ENCODE measurements at regions not wholly inside any gene's neighbourhood (a gene's known extent, or its start where the extent isn't known, plus 50 kb on each side); places are given as distances from the start of the nearest gene placed in this dataset.

DNA sequence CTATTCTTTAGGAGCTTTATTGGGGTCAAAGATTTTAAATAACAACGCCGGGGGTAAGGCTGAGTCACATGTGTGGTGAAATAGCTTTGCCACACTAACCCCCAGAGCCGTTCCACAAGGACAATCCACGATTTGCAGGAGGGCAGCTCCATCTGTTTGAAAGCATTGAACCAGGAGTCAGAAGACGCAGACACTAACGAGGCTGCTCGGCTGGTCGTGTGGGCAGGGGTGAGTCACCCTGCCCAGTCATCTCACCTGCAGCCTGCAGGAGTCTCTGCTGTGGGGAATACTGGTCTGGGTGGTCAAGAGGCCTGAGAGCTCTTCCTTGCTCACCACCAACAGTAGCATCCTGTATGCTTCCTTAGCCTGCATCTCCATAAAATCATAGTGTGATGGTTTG, 149.2 kb upstream of the NCK2 start:
- intact Hi-C loops (cut with DNase I), result no loop called here
- Histone ChIP-seq H3K27me3 (replicated peaks; ENCODE audit: insufficient read depth) (no peaks in the 10 kb centered on the region), H3K4me3 (no peak overlapping the region), H3K27ac (no peak overlapping the region), H3K4me1 (replicated peaks) (no peaks in the 10 kb centered on the region), H3K9me3 (no peaks in the 10 kb centered on the region), H3K36me3 (no peaks in the 10 kb centered on the region)
- WGBS, result 74% methylated on average over 8 of the region's 8 CpGs
- no peak for DNase-seq (ENCODE audit: low spot score)
- TF ChIP-seq POLR2AphosphoS5 (IDR thresholded peaks at IDR 0.05) (no peak), POLR2A (IDR thresholded peaks at IDR 0.05) (no peak)
- TF ChIP-seq, protein P1, sequence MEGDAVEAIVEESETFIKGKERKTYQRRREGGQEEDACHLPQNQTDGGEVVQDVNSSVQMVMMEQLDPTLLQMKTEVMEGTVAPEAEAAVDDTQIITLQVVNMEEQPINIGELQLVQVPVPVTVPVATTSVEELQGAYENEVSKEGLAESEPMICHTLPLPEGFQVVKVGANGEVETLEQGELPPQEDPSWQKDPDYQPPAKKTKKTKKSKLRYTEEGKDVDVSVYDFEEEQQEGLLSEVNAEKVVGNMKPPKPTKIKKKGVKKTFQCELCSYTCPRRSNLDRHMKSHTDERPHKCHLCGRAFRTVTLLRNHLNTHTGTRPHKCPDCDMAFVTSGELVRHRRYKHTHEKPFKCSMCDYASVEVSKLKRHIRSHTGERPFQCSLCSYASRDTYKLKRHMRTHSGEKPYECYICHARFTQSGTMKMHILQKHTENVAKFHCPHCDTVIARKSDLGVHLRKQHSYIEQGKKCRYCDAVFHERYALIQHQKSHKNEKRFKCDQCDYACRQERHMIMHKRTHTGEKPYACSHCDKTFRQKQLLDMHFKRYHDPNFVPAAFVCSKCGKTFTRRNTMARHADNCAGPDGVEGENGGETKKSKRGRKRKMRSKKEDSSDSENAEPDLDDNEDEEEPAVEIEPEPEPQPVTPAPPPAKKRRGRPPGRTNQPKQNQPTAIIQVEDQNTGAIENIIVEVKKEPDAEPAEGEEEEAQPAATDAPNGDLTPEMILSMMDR (IDR thresholded peaks at IDR 0.05), result no peak

- TF ChIP-seq POLR2AphosphoS5 (IDR thresholded peaks at IDR 0.05), result no peak
- no peak for TF ChIP-seq POLR2A (IDR thresholded peaks at IDR 0.05)
- TF ChIP-seq, protein P1 (IDR thresholded peaks at IDR 0.05), result no peak
- Histone ChIP-seq H3K27ac (no peak overlapping the region), H3K36me3 (no peaks in the 10 kb centered on the region), H3K9me3 (no peaks in the 10 kb centered on the region), H3K4me1 (replicated peaks) (no peaks in the 10 kb centered on the region), H3K4me3 (no peak overlapping the region), H3K27me3 (replicated peaks; ENCODE audit: insufficient read depth) (no peaks in the 10 kb centered on the region)
- intact Hi-C loops (cut with DNase I), result no loop called here
- no peak for DNase-seq (ENCODE audit: low spot score)
- WGBS, result 87% methylated on average over 11 of the region's 11 CpGs
These were observed 151.3 kb upstream of the NCK2 start for GRCh38 chr2:105593221-105593967.

GRCh38 chr2:105592288-105592687, 152.4 kb upstream of the NCK2 start:
- Histone ChIP-seq H3K36me3 (no peaks in the 10 kb centered on the region), H3K27ac (no peak overlapping the region), H3K9me3 (no peaks in the 10 kb centered on the region), H3K27me3 (replicated peaks; ENCODE audit: insufficient read depth) (no peaks in the 10 kb centered on the region), H3K4me1 (replicated peaks) (no peaks in the 10 kb centered on the region), H3K4me3 (no peak overlapping the region)
- WGBS, result 86% methylated on average over 6 of the region's 6 CpGs
- no peak for DNase-seq (ENCODE audit: low spot score)
- intact Hi-C loops (cut with DNase I), result no loop called here
- TF ChIP-seq POLR2AphosphoS5 (IDR thresholded peaks at IDR 0.05) (no peak), POLR2A (IDR thresholded peaks at IDR 0.05) (no peak)
- TF ChIP-seq, protein P1 (IDR thresholded peaks at IDR 0.05), result no peak

DNA sequence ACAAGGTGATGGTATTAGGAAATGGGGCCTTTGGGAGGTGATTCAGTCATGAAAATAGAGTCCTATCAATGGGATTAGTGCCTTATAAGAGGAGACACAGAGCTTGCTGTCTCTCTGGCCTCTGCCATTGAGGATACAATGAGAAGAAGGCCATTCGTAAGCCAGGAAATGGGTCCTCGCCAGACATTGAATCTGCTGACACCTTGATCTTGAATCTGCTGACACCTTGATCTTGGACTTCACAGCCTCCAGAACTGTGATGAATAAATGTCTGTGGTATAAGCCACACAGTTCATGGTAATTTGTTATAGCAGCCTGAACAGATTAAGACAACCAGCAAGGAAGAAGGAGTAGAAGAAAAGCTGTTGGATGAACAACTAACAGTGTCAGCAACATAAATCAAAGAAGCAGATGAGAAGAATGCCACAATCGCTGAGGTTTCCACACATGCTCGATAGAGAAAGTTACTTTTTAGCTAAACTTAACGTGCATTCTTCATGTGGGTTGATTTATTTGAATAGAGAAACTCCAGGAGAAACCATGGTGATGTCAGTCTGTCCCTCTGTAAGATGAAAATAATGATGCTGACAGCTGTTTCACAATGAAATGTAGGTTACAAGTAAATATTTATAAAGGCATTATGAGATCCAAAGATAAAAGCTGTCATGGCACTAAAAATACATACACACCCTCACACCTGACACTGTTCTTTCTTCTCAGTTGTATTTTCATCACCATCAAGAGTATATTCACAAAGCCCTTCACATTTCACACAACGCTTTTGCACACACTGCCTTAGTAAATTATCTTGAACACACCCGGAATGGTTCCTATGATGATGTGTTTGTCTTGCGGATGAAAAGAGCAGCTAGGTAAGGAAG, 153.7 kb upstream of the NCK2 start:
- no peaks in the 10 kb centered on the region for H3K36me3 ChIP-seq
- no peak for TF ChIP-seq POLR2A (IDR thresholded peaks at IDR 0.05)
- TF ChIP-seq, protein P1 (IDR thresholded peaks at IDR 0.05), result no peak
- TF ChIP-seq POLR2AphosphoS5 (IDR thresholded peaks at IDR 0.05), result no peak
- intact Hi-C loops (cut with DNase I), result no loop called here
- no peaks in the 10 kb centered on the region for H3K27me3 ChIP-seq (replicated peaks; ENCODE audit: insufficient read depth)
- no peaks in the 10 kb centered on the region for H3K4me1 ChIP-seq (replicated peaks)
- no peak overlapping the region for H3K27ac ChIP-seq
- WGBS, result 70% methylated on average over 8 of the region's 8 CpGs
- DNase-seq (ENCODE audit: low spot score), result no peak
- no peak overlapping the region for H3K4me3 ChIP-seq
- H3K9me3 ChIP-seq, result no peaks in the 10 kb centered on the region
